Ishikawa (cell line): ENCODE measurements at regions not wholly inside any gene's neighbourhood (a gene's known extent, or its start where the extent isn't known, plus 50 kb on each side); places are given as distances from the start of the nearest gene placed in this dataset.

ENCODE experiments used
- CEBPB ChIP-seq: IDR thresholded peaks from 2 replicates; pipeline ENCODE4 v1.6.1; 2012
- CREB1 ChIP-seq: IDR thresholded peaks from 2 replicates; pipeline ENCODE4 v1.6.1; 2012; ENCODE audit warnings: low read depth
- EGR1 ChIP-seq: IDR thresholded peaks from 2 replicates; pipeline ENCODE4 v1.6.1; 2012
- EP300 ChIP-seq: IDR thresholded peaks from 2 replicates; pipeline ENCODE4 v1.6.1; 2012; ENCODE audit warnings: borderline replicate concordance
- NFIC ChIP-seq: IDR thresholded peaks from 2 replicates; pipeline ENCODE4 v1.6.1; 2012
- RAD21 ChIP-seq: IDR thresholded peaks from 2 replicates; pipeline ENCODE4 v1.6.1; 2012; ENCODE audit warnings: low read depth
- TAF1 ChIP-seq: IDR thresholded peaks from 2 replicates; pipeline ENCODE4 v1.6.1; 2012; ENCODE audit warnings: low read depth, mild to moderate bottlenecking
- TCF12 ChIP-seq: IDR thresholded peaks from 2 replicates; pipeline ENCODE4 v1.6.1; 2012; ENCODE audit warnings: low read depth
- TEAD4 ChIP-seq: IDR thresholded peaks from 2 replicates; pipeline ENCODE4 v1.6.1; 2012
- YY1 ChIP-seq: IDR thresholded peaks from 2 replicates; pipeline ENCODE4 v1.6.1; 2012; ENCODE audit warnings: low read depth
- TF ChIP-seq, protein P1 (sequence below): IDR thresholded peaks from 2 replicates; pipeline ENCODE4 v1.6.1; 2012; ENCODE audit warnings: low read depth, mild to moderate bottlenecking
- TF ChIP-seq, protein P2 (sequence below): IDR thresholded peaks from 2 replicates; pipeline ENCODE4 v1.6.1; 2012
- TF ChIP-seq, protein P3 (sequence below): IDR thresholded peaks from 2 replicates; pipeline ENCODE4 v1.6.1; 2012

DNA sequence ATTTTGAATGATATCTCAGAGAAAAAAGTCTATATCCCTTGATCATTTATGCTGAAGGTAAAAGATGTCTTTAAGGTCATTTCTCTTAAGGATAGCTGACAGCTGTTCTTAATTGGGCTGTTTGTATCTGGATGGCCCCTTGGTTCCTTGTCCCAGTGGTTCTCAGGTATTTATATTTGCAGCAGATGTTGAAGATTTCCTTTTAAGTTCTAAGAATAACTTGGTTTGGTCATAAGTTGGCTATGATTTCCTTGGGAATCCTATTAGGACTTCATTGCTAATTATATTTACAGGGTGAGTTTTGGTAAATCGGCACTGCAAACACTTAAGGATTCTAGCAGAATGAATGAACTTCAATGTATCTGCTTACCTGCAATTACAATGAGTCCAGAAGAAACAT is 460.4 kb upstream of the SGO1 start:
- TF ChIP-seq, protein P1, sequence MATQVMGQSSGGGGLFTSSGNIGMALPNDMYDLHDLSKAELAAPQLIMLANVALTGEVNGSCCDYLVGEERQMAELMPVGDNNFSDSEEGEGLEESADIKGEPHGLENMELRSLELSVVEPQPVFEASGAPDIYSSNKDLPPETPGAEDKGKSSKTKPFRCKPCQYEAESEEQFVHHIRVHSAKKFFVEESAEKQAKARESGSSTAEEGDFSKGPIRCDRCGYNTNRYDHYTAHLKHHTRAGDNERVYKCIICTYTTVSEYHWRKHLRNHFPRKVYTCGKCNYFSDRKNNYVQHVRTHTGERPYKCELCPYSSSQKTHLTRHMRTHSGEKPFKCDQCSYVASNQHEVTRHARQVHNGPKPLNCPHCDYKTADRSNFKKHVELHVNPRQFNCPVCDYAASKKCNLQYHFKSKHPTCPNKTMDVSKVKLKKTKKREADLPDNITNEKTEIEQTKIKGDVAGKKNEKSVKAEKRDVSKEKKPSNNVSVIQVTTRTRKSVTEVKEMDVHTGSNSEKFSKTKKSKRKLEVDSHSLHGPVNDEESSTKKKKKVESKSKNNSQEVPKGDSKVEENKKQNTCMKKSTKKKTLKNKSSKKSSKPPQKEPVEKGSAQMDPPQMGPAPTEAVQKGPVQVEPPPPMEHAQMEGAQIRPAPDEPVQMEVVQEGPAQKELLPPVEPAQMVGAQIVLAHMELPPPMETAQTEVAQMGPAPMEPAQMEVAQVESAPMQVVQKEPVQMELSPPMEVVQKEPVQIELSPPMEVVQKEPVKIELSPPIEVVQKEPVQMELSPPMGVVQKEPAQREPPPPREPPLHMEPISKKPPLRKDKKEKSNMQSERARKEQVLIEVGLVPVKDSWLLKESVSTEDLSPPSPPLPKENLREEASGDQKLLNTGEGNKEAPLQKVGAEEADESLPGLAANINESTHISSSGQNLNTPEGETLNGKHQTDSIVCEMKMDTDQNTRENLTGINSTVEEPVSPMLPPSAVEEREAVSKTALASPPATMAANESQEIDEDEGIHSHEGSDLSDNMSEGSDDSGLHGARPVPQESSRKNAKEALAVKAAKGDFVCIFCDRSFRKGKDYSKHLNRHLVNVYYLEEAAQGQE, result no peak
- no peak for TF ChIP-seq YY1
- no peak for TF ChIP-seq EGR1
- no peak for TF ChIP-seq TEAD4
- TF ChIP-seq EP300, result no peak
- no peak for TF ChIP-seq CREB1
- TF ChIP-seq, protein P2, sequence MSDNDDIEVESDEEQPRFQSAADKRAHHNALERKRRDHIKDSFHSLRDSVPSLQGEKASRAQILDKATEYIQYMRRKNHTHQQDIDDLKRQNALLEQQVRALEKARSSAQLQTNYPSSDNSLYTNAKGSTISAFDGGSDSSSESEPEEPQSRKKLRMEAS, result no peak
- TF ChIP-seq, protein P3, sequence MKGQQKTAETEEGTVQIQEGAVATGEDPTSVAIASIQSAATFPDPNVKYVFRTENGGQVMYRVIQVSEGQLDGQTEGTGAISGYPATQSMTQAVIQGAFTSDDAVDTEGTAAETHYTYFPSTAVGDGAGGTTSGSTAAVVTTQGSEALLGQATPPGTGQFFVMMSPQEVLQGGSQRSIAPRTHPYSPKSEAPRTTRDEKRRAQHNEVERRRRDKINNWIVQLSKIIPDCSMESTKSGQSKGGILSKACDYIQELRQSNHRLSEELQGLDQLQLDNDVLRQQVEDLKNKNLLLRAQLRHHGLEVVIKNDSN, result no peak
- TF ChIP-seq RAD21, result no peak
- no peak for TF ChIP-seq NFIC
- TF ChIP-seq TAF1, result no peak
- no peak for TF ChIP-seq TCF12
- no peak for TF ChIP-seq CEBPB
